ENCODE measurements at regions not wholly inside any gene's neighbourhood (a gene's known extent, or its start where the extent isn't known, plus 50 kb on each side); places are given as distances from the start of the nearest gene placed in this dataset.

DNA sequence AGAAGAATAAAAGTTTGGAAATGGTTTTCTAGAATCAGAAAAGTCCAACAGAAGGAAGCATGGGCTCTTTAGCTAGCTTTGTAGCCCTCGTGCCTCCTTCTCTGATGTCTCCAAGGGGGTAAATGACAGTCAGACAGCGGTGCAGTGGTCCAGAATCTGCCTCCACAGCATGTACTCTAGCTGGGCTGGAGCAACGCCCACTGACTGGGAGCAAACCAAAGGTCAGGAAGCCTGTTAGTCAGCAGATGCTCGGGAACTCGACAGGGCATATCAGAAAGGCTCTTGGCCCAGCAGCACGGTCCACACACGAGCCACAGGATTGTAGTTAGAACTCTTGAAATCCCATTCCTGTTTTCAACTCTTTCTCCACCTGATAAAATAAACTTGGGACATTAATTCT, 164.3 kb downstream of the GRIN2B start:
- TF ChIP-seq, protein P1, sequence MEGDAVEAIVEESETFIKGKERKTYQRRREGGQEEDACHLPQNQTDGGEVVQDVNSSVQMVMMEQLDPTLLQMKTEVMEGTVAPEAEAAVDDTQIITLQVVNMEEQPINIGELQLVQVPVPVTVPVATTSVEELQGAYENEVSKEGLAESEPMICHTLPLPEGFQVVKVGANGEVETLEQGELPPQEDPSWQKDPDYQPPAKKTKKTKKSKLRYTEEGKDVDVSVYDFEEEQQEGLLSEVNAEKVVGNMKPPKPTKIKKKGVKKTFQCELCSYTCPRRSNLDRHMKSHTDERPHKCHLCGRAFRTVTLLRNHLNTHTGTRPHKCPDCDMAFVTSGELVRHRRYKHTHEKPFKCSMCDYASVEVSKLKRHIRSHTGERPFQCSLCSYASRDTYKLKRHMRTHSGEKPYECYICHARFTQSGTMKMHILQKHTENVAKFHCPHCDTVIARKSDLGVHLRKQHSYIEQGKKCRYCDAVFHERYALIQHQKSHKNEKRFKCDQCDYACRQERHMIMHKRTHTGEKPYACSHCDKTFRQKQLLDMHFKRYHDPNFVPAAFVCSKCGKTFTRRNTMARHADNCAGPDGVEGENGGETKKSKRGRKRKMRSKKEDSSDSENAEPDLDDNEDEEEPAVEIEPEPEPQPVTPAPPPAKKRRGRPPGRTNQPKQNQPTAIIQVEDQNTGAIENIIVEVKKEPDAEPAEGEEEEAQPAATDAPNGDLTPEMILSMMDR (IDR thresholded peaks at IDR 0.05; ENCODE audit: poor library complexity), result no peak
- TF ChIP-seq EZH2phosphoT487 (IDR thresholded peaks at IDR 0.05; ENCODE audit: low read depth, severe bottlenecking, unreplicated experiment), result no peak
